ENCODE measurements at regions not wholly inside any gene's neighbourhood (a gene's known extent, or its start where the extent isn't known, plus 50 kb on each side); places are given as distances from the start of the nearest gene placed in this dataset.

DNA sequence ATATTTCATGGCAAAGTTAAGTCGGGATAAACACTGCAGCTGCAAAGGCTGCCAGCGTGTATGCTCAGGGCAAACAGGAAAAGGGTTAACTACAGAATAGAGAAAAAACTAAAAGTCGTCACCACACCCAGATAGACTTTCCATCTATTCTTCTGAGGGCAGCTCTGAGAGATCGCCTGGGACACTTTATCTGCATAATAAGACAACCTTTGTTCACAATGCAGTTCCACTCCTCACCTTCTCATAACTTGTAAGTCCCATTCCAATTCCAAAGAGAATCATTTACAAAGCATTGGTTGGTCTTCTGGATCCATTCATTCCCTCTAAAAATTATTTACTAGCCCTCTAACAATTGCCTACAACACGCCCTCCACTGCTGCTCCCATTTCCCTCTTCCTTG lies 437.4 kb downstream of the RND3 start:
- no peaks in the 10 kb centered on the region for H3K9me3 Mint-ChIP-seq (ENCODE audit: insufficient read depth)
- H3K27me3 Mint-ChIP-seq (ENCODE audit: low read depth), result no peaks in the 10 kb centered on the region
- no peaks in the 10 kb centered on the region for H3K36me3 Mint-ChIP-seq (ENCODE audit: low read depth)
- ATAC-seq (no peak), DNase-seq (no peak)
- ChIA-PET CTCF (no interaction called here), POLR2A (no interaction called here)
- H3K4me3 Mint-ChIP-seq, result no peak overlapping the region
- H3K4me1 Mint-ChIP-seq (ENCODE audit: low read depth), result no peaks in the 10 kb centered on the region
- H3K27ac Mint-ChIP-seq, result no peak overlapping the region

- ChIA-PET POLR2A (no interaction called here), CTCF (no interaction called here)
- Mint-ChIP-seq H3K27ac (no peak overlapping the region), H3K36me3 (ENCODE audit: low read depth) (no peaks in the 10 kb centered on the region), H3K4me1 (ENCODE audit: low read depth) (no peaks in the 10 kb centered on the region), H3K4me3 (no peak overlapping the region), H3K9me3 (ENCODE audit: insufficient read depth) (no peaks in the 10 kb centered on the region), H3K27me3 (ENCODE audit: low read depth) (no peaks in the 10 kb centered on the region)
- no peak for DNase-seq
- no peak for ATAC-seq
Measured at GRCh38 chr2:150047620-150048222, 439.7 kb downstream of the RND3 start.

DNA sequence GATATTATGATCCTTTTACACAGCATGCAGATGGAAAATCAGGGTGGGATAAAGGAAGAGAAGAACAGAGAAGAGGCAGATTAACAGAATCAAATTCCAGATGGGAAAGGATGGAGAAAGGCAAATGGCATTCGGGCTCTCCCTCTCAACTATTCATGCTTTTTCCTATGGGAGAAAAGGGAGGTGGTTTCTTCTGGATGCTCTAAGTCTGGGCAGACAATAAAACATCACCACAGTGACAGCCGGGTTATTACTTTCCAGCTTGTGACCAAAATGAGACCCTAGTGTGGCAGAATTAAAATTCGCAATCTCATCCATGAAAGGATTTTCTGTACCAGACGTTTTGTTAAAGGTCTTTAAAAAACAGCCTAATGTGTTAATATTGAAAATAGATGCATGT lies 440.7 kb downstream of the RND3 start:
- ATAC-seq (no peak), DNase-seq (no peak)
- POLR2A ChIA-PET, result no interaction called here
- H3K36me3 Mint-ChIP-seq (ENCODE audit: low read depth), result no peaks in the 10 kb centered on the region
- H3K4me1 Mint-ChIP-seq (ENCODE audit: low read depth), result no peaks in the 10 kb centered on the region
- no peaks in the 10 kb centered on the region for H3K9me3 Mint-ChIP-seq (ENCODE audit: insufficient read depth)
- no peak overlapping the region for H3K4me3 Mint-ChIP-seq
- H3K27ac Mint-ChIP-seq, result no peak overlapping the region
- CTCF ChIA-PET, result interaction anchor here (0.9 kb wide), 1 partner anchor 10 kb away, joined by 3 read pairs; no protein-coding TSS in a partner anchor
- H3K27me3 Mint-ChIP-seq (ENCODE audit: low read depth), result no peaks in the 10 kb centered on the region

- Mint-ChIP-seq H3K9me3 (ENCODE audit: insufficient read depth) (no peaks in the 10 kb centered on the region), H3K4me1 (ENCODE audit: low read depth) (no peaks in the 10 kb centered on the region), H3K27me3 (ENCODE audit: low read depth) (no peaks in the 10 kb centered on the region), H3K36me3 (ENCODE audit: low read depth) (no peaks in the 10 kb centered on the region), H3K4me3 (no peak overlapping the region), H3K27ac (no peak overlapping the region)
- POLR2A ChIA-PET, result no interaction called here
- CTCF ChIA-PET, result interaction anchor here (0.9 kb wide), 1 partner anchor 10 kb away, joined by 3 read pairs; no protein-coding TSS in a partner anchor
- DNase-seq (no peak), ATAC-seq (no peak)
Measured at GRCh38 chr2:150046211-150046610, 441.3 kb downstream of the RND3 start.

DNA sequence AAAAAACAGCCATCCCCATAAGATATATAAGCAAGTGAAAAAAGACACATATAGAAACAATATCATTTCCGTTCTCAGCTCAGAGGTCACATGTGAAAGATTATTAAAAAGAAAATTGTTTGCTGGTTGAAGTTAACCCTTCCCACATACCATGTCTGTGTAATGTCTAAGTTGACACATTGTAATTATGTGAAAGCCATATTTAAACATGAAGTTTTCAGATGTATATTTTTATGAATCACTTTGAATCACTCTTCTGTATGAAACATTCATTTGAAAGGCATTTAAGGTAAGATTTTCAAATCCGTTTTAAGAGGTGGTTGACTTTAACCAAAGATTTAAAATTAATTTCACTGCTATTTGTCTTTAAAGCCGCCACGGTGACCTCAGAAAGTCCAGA lies 441.9 kb downstream of the RND3 start:
- POLR2A ChIA-PET, result no interaction called here
- CTCF ChIA-PET, result no interaction called here
- DNase-seq, result no peak
- ATAC-seq, result no peak
- Mint-ChIP-seq H3K4me3 (no peak overlapping the region), H3K9me3 (ENCODE audit: insufficient read depth) (no peaks in the 10 kb centered on the region), H3K36me3 (ENCODE audit: low read depth) (no peaks in the 10 kb centered on the region), H3K27me3 (ENCODE audit: low read depth) (no peaks in the 10 kb centered on the region), H3K27ac (no peak overlapping the region), H3K4me1 (ENCODE audit: low read depth) (no peaks in the 10 kb centered on the region)

GRCh38 chr2:150043172-150043500 lies 444.3 kb downstream of the RND3 start:
- DNase-seq, result no peak
- Mint-ChIP-seq H3K36me3 (ENCODE audit: low read depth) (no peaks in the 10 kb centered on the region), H3K27ac (no peak overlapping the region), H3K4me1 (ENCODE audit: low read depth) (no peaks in the 10 kb centered on the region), H3K9me3 (ENCODE audit: insufficient read depth) (no peaks in the 10 kb centered on the region), H3K4me3 (no peak overlapping the region), H3K27me3 (ENCODE audit: low read depth) (no peaks in the 10 kb centered on the region)
- CTCF ChIA-PET, result no interaction called here
- ATAC-seq, result no peak
- POLR2A ChIA-PET, result no interaction called here

GRCh38 chr2:150042500-150043171 lies 444.8 kb downstream of the RND3 start:
- H3K36me3 Mint-ChIP-seq (ENCODE audit: low read depth), result no peaks in the 10 kb centered on the region
- H3K27me3 Mint-ChIP-seq (ENCODE audit: low read depth), result no peaks in the 10 kb centered on the region
- no peak for DNase-seq

GRCh38 chr2:150041722-150042425 lies 445.6 kb downstream of the RND3 start:
- H3K36me3 Mint-ChIP-seq (ENCODE audit: low read depth), result no peaks in the 10 kb centered on the region
- no peaks in the 10 kb centered on the region for H3K9me3 Mint-ChIP-seq (ENCODE audit: insufficient read depth)
- H3K4me3 Mint-ChIP-seq, result no peak overlapping the region
- H3K27me3 Mint-ChIP-seq (ENCODE audit: low read depth), result no peaks in the 10 kb centered on the region
- no peak for ATAC-seq
- ChIA-PET CTCF (no interaction called here), POLR2A (no interaction called here)
- no peak for DNase-seq
- H3K27ac Mint-ChIP-seq, result no peak overlapping the region
- no peaks in the 10 kb centered on the region for H3K4me1 Mint-ChIP-seq (ENCODE audit: low read depth)

More at GRCh38 chr2:150042500-150043171, 444.8 kb downstream of the RND3 start:
- POLR2A ChIA-PET, result no interaction called here
- Mint-ChIP-seq H3K27ac (no peak overlapping the region), H3K9me3 (ENCODE audit: insufficient read depth) (no peaks in the 10 kb centered on the region), H3K4me3 (no peak overlapping the region), H3K4me1 (ENCODE audit: low read depth) (no peaks in the 10 kb centered on the region)
- ATAC-seq, result no peak
- CTCF ChIA-PET, result no interaction called here

DNA sequence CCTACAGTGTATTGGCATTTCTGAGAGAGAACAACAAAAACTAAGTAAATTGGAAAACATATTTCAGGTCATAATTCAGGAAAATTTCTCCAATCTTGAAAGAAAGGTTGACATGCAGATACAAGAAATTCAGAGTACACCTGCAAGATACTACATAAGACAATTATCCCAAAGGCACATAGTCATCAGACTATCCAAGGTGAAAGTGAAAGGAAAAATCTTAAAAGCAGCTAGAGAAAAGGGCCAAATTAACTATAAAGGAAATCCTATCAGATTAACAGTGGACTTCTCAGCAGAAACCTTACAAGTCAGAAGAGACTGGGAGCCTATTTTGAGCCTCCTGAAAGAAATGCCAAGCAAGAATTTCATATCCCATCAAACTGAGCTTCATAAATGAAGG lies 449.0 kb upstream of the MMADHC start:
- Mint-ChIP-seq H3K27me3 (ENCODE audit: low read depth) (no peaks in the 10 kb centered on the region), H3K9me3 (ENCODE audit: insufficient read depth) (no peaks in the 10 kb centered on the region), H3K36me3 (ENCODE audit: low read depth) (no peaks in the 10 kb centered on the region), H3K4me3 (no peak overlapping the region), H3K4me1 (ENCODE audit: low read depth) (no peaks in the 10 kb centered on the region), H3K27ac (no peak overlapping the region)
- DNase-seq, result no peak
- ChIA-PET CTCF (interaction anchor here (0.6 kb wide), 1 partner anchor 10 kb away, joined by 3 read pairs; no protein-coding TSS in a partner anchor), POLR2A (no interaction called here)
- no peak for ATAC-seq

- Mint-ChIP-seq H3K4me1 (ENCODE audit: low read depth) (no peaks in the 10 kb centered on the region), H3K36me3 (ENCODE audit: low read depth) (no peaks in the 10 kb centered on the region), H3K9me3 (ENCODE audit: insufficient read depth) (no peaks in the 10 kb centered on the region)
Measured at GRCh38 chr2:150034665-150035064, 447.1 kb upstream of the MMADHC start.

DNA sequence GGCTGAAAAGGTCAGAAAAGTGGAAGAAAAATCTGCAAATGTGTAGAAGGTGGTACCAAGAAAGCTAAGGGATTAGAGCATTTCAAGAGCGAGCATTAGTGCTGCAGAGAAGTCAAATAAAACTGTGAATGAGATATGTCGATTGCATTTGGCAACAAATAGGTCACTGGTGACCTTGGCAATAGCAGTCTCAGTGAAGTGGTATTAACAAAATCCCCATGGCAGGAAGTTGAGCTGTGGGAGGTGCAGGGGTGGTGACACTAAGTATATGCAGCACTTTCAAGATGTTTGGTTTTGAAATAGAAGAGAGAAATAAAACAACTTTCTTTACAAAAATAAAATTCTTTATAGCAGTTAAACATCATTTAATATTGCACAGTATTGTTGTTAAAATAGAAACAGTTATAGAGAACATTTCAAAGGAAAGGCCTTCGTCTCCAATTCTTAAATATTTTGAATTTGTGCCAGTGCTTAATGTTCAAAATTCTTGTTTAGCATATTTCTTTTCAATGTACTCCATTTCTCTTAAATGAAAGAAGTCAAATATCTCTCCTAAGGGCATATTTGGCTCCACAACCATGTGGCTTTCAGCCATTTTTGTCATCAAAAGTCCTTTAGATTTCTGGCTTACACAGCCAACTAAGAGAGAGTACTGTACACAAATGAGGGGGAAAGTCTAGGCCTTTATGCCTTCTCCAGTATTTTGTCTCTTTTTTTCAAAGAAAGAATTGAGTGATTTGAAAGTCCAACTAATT lies 443.0 kb upstream of the MMADHC start:
- Mint-ChIP-seq H3K27ac (no peak overlapping the region), H3K4me3 (no peak overlapping the region), H3K4me1 (ENCODE audit: low read depth) (no peaks in the 10 kb centered on the region), H3K9me3 (ENCODE audit: insufficient read depth) (no peaks in the 10 kb centered on the region), H3K36me3 (ENCODE audit: low read depth) (no peaks in the 10 kb centered on the region), H3K27me3 (ENCODE audit: low read depth) (no peaks in the 10 kb centered on the region)
- DNase-seq (no peak), ATAC-seq (no peak)
- ChIA-PET POLR2A (no interaction called here), CTCF (no interaction called here)

More at GRCh38 chr2:150034665-150035064, 447.1 kb upstream of the MMADHC start:
- ATAC-seq (no peak), DNase-seq (no peak)
- Mint-ChIP-seq H3K4me3 (no peak overlapping the region), H3K27ac (no peak overlapping the region), H3K27me3 (ENCODE audit: low read depth) (no peaks in the 10 kb centered on the region)
- POLR2A ChIA-PET, result no interaction called here
- CTCF ChIA-PET, result no interaction called here

- Mint-ChIP-seq H3K27me3 (ENCODE audit: low read depth) (no peaks in the 10 kb centered on the region), H3K27ac (no peak overlapping the region), H3K9me3 (ENCODE audit: insufficient read depth) (no peaks in the 10 kb centered on the region), H3K4me1 (ENCODE audit: low read depth) (no peaks in the 10 kb centered on the region), H3K4me3 (no peak overlapping the region), H3K36me3 (ENCODE audit: low read depth) (no peaks in the 10 kb centered on the region)
- ChIA-PET POLR2A (no interaction called here), CTCF (no interaction called here)
- no peak for ATAC-seq
- DNase-seq, result no peak
Measured at GRCh38 chr2:150028322-150028721, 440.7 kb upstream of the MMADHC start.
